NCI-H2029 (cell line): ENCODE measurements at regions not wholly inside any gene's neighbourhood (a gene's known extent, or its start where the extent isn't known, plus 50 kb on each side); places are given as distances from the start of the nearest gene placed in this dataset.
"Not testable (repeated sequence)": the region's sequence is repeated elsewhere in the genome, so short reads cannot be mapped to it uniquely, and the experiment has no call there.

Experiments used
- DNase-seq: peaks from one replicate; lab custom pipeline; 2025; lab: John Stamatoyannopoulos, UW

DNA sequence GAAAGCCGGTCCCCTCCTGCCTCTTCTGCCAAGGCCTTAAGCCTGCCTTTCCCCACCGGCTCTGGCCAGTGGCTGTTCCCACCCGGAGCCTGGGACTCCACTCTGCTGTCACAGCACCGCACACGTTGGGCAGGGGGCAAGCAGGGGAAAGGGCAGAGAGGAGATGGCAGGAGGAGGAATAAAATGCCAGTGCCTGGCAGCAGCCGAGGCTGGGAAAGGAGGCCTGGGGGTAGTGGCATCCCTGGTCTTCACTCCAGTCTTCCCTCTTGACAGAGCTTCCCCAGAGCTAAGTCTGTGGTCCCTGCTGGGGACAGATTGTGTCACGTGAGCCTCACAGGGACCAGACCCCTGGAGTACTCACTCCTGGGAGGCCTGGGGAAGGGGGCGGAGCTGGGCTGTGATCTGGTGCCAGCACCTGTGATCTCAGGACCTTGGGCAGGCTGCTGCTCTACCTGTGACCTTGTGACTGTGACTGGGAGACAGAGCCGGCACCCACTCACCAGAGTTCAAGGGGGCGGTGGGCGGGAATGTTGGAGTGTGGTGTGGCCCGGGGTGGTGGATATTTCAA is 97.2 kb upstream of the GSE1 start:
- DNase-seq: no peak

DNA sequence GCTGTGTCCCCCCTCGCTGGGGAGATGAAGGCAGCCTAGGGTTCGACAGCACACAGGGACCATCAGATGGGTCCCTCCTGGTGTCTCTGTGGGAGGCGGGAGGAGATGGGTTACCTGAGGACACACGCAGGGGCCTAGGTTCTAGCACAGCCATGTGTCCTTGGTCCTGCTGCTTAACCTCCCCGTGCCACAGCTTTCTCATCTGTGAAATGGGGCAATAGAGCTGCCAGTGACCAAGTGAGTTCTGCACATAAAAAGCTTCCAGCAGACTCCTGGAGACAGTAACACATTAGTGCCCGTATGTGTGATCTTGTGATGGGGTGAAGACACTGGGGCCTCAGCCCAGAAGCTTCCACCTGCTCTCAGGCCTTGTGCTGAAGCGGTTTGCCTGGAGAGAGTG is 96.0 kb upstream of the GSE1 start:
- DNase-seq: no peak

DNA sequence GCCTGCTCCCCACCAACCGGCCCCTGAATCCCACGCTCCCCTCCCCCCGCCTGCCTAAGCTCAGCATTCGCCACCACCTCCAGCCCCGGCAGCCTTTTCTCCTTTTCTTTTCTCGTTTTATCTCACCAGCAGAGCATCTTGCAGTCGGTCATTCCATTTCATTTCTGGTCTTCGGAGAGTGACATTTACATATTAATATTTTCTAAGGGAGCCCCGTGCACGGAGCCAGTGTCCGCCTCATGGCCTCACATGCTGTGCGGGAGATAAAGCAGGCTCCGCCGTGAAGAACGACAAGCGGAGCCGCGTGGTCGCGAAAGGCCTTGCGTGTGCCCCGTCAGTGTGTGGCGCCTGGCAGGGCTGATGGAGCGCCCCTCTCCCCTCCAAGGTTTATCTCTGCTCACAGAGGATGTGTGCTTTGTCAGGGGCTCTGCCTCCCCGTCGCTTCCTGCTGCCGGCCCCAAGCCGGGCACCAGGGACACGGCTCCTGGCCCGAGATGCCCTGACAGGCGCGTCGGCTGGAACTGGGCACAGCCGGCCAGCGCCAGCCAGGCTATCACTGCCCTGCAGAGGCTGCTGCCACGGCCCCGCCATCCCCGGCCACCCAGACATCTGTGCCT is 95.5 kb upstream of the GSE1 start:
- DNase-seq: no peak

DNA sequence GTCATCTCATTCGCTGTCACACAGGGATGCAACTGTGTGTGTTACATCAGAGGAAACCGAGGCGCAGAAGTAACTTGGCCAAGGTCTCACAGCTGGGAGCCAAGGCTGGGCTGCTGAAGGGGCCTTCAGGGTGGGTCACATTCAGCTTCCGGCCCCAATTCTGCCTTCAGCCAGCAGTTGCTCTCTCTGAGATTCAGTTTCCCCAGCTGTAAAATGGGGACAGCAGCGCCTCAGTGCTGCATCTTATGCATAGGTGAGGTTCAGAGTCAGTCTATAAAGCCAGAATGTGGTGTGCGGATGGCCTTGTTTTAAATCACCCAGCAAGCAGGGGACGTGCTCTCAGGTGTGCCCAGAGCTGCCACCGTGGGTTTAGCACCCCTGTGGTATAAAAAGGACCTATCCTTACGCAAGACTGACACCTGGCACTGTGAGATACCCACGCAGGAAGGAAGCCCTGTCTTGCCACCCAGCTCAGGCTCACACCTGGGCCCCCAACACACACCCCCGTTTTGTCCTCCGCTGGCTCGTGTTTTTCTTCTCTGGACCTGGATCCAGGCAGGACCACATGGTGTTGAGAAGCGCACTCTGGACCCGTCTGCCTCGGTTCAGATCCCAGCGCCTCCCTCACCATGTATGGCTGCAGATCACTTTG is 94.6 kb upstream of the GSE1 start:
- DNase-seq: no peak

DNA sequence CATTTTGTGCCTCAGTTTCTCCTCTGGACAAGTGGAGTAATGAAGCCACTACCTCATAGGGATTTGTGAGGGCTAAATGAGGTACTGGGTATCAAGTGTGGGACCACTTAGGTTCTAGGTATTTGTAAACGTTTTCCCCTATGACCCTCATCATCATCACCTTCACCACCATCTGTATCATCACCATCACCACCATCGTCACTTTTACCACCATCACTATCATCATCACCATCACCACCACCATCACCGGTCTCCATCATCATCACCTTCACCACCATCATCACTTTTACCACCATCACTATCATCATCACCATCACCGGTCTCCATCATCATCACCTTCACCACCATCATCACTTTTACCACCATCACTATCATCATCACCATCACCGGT is 94.1 kb upstream of the GSE1 start:
- DNase-seq: not testable (repeated sequence)

DNA sequence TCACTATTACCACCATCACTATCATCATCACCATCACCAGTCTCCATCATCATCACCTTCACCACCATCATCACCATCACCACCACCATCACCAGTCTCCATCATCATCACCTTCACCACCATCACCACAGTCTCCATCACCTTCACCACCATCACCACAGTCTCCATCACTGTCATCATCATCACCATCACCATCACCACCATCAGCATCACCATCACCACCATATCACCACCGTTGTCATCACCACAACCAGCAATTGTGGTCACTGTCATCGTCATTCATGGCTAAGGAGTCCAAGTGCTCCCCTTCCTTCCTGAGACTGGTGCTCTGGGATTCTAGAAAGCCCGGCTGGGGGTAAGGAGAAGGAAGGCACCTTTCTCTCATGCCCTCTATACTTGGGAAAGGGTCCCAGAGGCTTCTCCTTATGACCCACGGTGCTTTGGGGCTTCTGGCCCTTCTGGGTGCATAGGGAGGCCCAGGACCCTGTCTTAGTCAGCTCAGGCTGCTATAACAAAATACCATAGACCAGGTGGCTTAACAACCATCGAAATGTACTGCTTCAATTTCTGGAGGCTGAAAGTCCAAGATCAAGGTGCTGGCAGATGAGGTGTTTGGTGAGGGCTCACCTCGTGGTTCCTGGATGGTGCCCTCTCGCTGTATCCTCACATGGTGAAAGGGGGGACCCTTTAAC is 93.4 kb upstream of the GSE1 start:
- no peak for DNase-seq

DNA sequence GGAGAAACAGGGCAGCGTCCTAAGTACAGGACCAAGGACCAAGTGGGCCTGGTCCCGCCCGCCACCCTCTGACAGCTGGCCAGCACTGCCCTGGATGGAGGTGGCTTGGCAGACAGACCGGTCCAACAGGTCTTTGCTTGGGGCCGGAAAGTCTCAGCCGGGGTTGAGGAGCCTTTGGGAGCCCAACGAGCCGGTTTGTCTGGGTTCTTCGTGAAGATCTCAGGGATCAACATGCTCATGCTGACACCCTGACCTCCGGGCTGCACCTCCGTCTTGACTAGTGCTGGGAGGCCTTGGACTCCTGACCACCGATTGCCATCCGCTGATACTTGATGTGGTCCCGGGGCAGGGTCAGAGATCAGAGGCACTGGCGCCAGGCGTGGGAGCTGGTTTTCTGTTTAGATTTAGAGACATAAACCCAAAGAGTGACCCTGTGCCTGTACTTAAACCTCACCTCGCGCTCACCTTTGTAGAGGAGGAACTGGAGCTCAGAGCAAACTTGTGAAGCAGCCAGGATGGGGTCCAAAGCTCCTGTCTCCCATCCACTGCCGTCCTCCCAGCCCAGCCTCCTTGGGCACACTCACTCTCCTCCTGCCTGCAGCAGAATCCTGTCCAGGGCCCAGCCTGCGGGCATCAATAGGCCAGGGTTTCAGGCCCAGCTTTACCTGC is 92.1 kb upstream of the GSE1 start:
- no peak for DNase-seq

DNA sequence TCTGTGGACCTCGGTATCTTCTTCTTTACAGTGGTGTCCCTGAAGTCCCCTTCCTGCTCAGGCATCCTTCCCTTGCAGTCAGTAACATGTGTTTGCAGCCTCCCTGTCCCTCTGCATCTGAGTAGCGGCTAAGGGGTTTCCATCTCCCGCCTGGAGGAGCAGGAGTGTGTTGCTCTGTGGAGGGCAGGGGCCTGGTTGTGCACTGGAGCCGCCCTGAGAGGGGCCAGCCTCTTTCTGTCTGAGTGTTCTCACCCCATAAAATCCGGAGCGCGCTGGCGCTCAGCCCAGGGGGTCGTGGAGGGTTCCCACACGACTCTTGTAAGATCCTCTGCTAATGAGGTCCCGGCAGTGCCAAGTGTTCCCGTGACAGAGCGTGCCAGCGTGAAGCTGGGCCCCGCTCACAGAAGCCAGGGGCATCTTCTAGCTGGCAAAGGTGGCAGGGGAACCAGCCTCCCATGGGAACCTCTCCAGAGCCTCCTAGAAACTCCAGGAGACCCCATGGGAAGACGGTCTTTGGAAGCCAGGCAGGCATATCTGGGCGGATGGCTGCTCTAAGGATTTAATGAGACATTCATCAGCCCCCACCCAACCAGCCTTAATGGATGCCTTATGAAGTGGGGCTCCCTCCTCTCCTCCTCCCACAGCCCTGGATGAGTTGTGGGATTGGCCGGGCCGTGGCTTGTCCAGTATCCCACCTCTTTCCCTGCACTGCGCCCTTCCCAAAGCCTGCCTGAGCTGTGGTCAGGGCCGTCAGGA is 91.4 kb upstream of the GSE1 start:
- DNase-seq: no peak

DNA sequence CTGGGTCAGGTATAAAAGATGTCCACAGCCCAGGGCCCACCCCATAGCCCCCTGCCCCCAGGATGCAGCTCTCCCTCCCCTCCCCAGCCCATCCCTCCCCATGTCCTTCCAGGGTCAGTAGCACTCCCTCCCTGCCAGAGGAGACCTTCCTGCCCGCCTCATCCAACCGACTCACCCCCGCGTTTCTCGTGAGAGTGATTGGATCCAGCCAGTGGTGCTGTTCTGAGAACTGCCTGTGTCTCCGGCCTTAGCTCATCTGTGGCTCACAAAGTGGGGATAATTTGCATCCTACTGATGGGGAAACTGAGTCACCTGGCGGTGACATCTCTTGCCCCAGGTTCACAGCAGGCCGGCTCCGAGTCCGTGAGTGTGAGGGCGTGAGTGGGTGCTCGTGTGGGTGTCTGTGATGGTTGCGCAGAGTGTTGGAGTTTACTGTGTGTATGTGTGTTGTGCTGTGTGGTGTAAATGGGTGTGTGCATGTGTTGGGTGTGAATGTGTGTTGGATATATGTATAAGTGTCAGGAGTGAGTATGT is 90.7 kb upstream of the GSE1 start:
- no peak for DNase-seq

DNA sequence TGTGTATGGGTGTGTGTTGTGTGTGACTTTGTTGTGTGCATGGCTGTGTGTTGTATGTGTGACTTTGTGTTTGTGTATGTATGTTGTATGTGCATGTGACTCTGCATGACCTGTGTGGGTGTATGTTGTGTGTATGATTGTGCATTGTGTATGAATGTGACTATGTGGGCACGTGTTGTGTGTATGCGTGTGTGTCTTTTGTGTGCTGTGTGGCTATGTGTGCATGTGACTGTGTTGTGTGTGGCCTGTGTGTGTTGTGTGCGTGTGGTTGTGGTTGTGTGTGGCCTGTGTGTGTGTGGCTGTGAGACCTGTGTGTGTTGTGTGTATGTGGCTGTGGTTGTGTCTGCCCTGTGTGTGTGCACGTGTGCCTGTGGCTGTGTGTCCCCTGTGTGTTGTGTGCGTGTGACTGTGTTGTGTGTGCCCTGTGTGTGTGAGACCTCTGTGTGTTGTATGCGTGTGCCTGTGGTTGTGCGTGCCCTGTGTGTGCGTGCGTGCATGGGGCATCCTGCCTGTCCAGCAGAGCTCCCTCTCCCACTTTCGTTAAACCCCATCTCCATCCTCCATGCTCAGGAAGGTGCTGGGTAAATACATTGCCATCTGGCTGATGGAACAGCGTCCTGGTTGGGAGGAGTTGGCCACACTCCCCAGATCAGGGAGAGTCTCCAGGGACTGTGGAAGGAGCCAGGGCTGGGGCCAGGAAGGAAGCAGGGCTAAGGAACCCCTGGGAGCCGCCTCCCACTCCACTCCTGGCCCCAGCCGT is 90.1 kb upstream of the GSE1 start:
- DNase-seq: no peak

DNA sequence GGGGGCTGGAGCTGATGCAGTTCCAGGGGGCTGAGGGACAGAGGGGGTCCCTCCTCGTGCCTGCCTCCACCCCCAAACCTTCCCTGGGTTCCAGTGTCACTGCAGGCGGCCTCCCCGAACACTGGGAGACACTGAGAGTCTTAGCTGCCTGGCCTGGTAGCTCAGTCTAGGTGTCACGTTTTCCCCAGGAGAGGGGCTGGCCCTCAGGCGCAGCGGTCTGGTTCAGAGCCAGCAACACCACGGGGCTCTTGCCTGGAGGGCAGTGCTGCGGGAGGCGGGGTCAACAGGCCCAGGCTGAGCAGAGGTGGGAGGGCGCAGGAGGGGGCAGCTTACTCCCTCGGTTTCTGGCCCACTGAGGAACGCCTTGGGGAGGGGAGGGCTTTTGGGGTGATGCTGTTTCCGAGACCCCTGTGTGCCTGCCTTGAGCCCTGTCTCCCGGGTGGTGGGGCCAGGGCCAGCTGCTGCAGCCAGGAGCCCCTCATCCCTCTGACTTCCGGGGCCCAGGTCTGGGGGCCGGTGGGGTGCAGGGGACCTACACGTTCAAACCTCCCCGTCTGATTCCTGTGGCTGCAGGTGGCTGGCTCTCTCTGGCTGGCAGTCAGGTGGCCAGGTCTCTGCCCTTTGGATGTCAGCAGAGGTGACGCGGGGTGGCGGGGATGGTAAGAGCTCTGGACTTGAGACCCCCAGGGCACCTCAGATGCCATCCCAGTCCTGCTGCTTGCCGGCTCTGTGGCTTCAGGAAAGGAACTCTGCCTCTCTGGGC is 89.3 kb upstream of the GSE1 start:
- DNase-seq: peak; percentile 34

DNA sequence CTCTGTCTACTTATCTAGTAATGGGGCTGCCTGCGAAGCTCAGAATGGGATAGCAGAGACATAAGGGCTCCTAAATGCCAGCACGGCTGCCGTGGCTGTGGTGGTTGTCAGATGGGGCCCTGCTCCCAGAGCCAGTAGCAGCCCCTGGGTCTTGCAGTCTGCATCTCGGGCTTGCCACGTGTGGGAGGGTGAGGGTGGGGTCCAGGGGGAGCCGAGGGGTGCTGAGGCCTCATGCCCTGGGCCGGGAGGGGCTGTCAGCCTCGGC is 88.8 kb upstream of the GSE1 start:
- DNase-seq: no peak

DNA sequence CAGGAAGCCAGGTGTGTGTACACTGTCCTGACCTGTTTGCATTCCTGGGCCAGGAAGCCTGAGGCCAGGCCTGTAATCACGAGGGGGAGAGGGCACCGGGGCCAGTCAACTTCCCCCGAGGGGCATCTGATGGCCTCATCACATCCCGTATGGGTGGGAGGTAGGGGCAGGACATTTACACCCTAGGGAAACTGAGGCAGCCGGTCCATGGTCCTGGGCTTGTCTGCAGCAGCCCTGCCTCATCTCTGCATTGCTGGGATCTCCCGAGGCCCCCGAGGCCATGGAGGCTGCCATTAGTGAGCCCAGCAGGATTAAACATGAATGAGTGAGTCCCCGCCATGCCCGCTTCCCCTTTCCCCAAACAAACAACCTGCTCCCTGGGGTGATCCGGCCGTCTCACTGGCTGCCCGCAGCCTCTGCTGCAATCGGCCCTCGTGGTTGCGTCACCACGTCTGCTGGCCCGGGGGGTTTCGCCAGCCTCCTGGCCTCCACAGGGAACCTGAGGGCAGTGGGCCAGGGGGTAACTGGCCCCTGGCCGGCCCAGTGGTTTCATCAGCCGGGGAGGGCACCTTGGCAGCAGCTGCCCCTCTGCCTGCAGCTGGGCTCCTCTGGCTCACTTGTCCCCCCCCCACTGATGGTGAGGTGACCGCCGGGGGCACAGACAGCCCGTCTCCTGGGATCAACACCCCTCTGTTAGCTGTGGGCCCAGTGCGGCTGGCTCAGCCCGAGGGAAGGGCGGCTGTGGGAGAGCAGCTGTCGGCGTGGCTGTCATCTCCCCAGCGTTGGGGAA is 88.3 kb upstream of the GSE1 start:
- DNase-seq: no peak

DNA sequence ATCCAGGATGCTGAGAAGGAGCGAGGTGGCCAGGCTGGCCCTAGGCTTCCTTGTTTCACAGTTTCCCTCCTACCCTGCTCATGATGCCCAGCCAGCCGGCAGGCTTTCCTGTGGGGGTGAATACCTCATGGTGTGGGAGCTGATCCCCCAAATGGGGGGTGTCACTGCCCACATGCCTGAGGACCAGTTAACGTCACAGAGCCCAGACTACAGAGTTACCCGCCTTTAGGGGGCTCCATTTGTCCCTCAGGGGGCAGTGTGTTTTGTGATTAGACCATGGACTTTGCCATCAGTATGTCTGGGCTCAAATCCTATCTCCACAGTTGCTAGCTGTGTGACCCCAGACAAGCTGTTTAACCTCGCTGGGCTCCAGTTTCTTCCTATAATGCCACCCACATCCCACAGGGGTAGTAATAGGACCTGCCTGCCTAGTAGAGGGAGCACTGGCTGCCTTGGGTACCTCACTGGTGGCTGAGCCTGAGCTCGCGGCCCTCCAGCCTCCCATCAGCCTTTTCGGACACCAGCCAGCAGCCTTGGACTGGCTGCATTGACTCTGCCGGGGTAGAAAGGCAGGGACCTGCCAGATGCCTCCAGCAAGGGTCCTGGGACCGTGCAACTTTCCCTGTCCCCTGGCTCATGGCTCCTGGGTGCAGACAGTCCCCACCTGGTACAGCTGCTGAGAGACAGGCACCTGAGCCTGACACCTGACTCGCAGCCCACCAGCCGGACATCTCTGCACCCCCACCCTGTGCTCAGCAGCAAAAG is 87.5 kb upstream of the GSE1 start:
- no peak for DNase-seq

DNA sequence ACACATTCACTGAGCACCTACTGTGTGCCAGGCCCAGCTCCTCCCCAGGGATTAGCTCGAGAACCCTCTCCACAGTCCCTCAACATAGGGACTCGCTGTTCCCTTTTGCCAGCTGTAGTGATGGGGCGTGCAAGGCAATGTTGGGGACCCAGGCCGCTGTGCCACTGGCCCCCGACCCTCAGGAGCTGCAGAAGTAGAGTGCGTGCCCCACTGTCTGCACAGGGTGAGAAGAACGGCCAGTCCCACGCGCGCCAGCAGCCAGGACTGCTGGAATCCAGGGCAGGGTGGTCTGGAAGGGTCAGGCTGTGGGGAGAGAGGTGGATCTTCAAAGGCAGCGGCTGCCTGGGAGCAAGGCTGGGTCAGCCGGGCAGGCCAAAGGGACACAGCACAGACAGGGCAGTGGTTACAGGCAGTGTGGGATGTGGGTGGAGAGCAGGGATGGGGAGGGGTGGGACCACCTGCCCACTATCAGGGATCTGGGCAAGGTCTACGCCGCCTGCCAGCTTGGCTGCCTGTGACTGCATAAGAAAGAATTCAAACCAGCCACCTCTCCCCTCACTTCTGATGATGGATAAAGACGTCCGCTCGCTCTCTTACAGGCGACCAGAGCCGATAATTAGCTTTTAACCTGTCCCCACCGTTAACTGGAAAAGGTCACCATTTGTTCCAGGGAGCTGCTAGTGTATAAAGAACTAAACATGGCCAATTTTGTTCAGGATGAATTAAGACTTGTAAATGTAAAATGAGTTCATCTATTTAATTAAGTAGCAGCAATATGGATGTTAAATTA is 86.7 kb upstream of the GSE1 start:
- no peak for DNase-seq

DNA sequence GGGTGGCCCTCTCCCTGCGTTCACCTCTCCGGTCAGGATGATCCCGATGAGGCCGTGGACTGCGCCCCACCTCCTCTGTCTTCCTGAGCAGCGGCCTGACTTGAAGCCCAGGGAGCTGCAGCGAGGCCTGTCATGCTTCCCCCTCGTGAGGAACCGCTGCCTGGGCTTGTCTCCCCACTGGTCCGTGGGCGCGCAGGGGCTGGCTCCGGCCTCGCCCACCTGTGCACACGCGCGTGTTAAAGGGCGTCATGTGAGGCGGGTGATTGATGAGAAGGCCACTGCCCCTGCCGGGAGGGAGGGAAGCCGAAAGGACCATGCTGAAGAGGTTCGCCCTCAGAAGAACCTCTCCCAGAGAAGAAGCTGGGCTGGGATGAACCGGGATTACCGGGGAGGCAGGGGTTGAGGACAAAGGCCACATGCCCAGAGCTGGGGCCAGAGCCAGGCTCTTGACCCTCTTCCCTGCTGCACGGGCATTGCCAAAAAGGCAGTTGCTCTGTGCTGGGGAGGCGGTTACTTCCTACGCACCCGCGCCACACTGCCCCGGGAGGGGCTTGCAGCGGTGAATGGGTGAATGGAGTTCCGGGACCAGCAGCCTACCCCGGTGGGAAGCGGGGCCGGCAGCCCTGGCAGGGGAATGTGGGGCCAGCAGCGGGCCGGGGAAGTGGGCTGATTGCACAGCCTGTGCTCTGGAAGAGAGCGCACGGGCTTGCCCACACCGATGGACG is 85.9 kb upstream of the GSE1 start:
- no peak for DNase-seq

DNA sequence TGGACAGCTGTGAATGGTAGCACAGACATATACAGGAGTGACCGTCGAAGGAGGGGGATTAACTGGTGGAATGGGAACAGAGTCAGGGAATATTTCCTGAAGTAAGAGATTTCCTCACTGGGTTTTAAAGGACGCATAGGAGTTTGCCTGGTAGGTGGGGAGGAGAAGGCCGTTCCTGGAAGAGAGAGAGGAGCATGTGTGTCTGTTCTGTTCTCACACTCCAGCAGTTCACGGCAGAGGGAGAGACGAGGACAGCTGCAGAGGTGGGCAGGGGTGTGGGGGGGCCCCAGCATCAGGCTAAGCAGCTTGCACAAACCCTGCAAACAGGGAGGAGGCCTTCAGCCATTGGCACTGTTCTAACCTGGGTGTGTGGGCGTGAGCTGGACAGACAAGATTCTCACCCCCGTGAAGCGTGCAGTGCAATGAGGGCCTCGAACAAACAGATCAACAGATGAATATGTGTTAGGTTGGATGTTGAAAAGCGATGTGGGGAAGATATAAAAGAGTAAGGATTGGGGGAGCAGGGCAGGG is 85.3 kb upstream of the GSE1 start:
- no peak for DNase-seq
